Right hindlimb (tissue), 1 donor: ENCODE measurements at regions not wholly inside any gene's neighbourhood (a gene's known extent, or its start where the extent isn't known, plus 50 kb on each side); places are given as distances from the start of the nearest gene placed in this dataset.

Experiments used
- DNase-seq: peaks from one replicate; pipeline ENCODE4 v3.0.0-alpha.2; 2018

- no peak for DNase-seq
These were observed 77.4 kb upstream of the MAF start for GRCh38 chr16:79677799-79678530.

GRCh38 chr16:79673635-79674034 is 73.1 kb upstream of the MAF start:
- DNase-seq, result no peak

- no peak for DNase-seq
These were observed 72.0 kb upstream of the MAF start for GRCh38 chr16:79672524-79672923.

- DNase-seq, result no peak
These were observed 68.0 kb upstream of the MAF start for GRCh38 chr16:79668502-79668901.

DNA sequence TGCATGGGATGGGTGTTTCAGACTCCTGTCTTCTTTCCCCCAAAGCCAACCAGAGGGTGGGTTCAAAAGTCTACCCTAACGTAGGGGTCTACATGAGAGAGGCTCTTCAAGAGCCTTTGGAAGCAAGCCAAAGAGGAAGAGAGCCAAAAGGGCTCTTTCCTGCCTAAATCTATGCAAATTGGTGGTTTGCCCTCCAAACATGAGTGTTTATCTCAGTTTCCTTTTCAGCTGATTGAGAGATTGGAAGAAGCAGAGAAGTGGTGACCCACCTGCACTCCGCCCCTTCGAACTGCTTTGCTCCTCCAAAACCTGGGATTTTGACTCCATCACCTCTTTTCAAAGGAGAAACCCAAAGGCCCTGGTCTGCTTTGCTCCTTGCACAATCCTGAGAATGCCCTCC is 65.4 kb upstream of the MAF start:
- DNase-seq, result no peak

DNA sequence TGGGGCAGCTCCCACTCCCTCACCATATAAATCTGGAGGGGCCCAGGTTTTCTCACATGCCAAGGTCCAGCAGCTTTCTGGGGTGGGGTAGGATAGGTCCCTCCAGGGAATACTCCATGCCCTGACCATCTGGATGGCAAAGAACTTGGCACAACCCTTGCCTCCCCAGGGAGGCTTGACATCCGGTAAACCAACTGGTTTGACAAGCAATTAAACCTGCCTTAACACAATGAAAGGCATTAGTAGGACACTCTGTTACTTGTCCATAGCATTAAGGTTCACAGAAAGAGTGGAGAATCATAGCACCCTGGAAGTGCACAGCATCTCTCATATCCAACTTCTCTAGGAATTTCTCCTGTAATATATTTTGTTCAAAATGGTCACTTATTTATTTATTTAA is 63.9 kb upstream of the MAF start:
- no peak for DNase-seq

- no peak for DNase-seq
These were observed 62.3 kb upstream of the MAF start for GRCh38 chr16:79662669-79663313.

DNA sequence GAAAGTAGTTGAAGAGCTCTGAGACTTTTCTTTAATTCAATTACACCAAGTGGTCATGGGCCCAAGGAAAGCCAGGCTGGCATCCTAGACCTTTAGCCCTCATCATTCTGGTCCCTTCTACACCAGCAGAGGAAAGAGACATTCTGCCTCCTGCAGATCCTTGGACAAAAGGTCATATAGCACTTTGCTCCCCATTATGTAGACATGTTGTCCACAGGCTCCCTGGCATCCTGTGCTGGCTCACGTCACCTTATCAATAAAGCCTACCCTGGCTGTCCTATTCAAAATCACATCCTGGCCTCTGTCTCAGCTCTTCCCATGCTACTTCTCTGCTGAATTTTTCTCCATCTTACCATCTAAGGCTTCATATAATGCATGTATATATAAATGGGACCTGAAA is 61.6 kb upstream of the MAF start:
- DNase-seq, result no peak

GRCh38 chr16:79661578-79661977 is 61.0 kb upstream of the MAF start:
- no peak for DNase-seq

GRCh38 chr16:79659344-79659743 is 58.8 kb upstream of the MAF start:
- no peak for DNase-seq

- peak; percentile 31 for DNase-seq
These were observed 57.9 kb upstream of the MAF start for GRCh38 chr16:79658301-79659033.

- DNase-seq, result no peak
These were observed 56.1 kb upstream of the MAF start for GRCh38 chr16:79656553-79657115.

DNA sequence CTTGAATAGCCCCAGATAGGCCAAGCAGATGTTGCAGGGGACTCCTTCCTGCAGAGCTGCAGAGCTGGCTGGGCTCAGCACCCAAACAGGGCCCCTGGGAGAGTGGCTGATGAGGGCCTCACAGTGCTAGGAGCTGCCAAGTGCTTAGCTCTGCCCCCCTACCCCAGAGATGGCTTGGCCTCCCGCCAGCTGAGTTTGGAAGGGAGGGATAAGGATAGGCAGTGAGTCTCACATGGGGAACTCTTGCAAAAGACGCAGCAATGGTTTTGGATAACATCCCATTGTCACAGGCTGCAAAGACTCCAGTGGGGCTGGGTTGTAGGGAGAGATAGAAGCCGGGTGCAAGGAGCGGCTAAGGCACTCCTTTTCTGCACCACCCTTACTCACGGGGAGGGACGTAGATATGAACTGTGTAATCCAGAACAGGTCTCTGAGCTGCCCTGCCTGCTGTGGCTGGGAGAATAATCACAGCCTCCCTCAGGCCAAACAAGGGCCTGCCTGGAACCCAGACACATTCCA is 52.9 kb upstream of the MAF start:
- DNase-seq, result peak; percentile 81

DNA sequence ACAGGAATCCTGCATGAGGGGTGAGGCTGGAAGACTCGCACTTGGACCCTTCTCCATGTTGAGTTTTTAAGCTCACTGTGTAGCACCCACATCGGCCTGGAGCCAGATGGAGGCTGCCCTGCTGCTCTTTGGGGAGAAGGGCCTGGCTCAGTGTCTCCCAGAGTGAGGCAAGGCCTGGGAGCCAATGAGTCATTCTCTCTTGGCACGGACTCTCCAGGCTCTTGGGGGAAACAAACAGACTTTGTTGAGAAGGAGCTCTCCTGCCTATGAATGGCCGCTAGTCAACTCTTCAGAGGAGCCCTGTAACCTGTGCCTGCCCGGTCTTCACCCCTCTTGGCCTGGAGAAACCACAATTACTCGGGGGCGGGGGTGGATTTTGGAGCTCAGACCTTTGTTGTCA is 50.8 kb upstream of the MAF start:
- no peak for DNase-seq
